Prostate gland (tissue), 2 donors: ENCODE measurements at regions not wholly inside any gene's neighbourhood (a gene's known extent, or its start where the extent isn't known, plus 50 kb on each side); places are given as distances from the start of the nearest gene placed in this dataset.

Experiments
- CTCF ChIP-seq, 4 experiments: fragments of 200-600 bp in 2 of 4; fragments of 450-650 bp in 2 of 4; sonication (generic) in 2 of 4; IDR thresholded peaks; 1 replicate in 3 of 4; 2 replicates in 1 of 4; pipeline ENCODE4 v1.5.1; 2016 to 2019; ENCODE audit warnings: antibody characterized with exemption in 4 of 4, mild to moderate bottlenecking in 2 of 4, moderate library complexity in 2 of 4
- POLR2A ChIP-seq: fragments of 450-650 bp; IDR thresholded peaks from one replicate; pipeline ENCODE4 v1.6.1; 2016; ENCODE audit warnings: antibody characterized with exemption, mild to moderate bottlenecking

- TF ChIP-seq CTCF (IDR thresholded peaks at IDR 0.05): no peak
- no peak for TF ChIP-seq POLR2A
These were observed 387.0 kb downstream of the MTX2 start for GRCh38 chr2:176656038-176656775.
